ENCODE measurements at regions not wholly inside any gene's neighbourhood (a gene's known extent, or its start where the extent isn't known, plus 50 kb on each side); places are given as distances from the start of the nearest gene placed in this dataset.

- no peak for DNase-seq
Observed at GRCh38 chr10:111131168-111131799, 54.5 kb downstream of the ADRA2A start.

DNA sequence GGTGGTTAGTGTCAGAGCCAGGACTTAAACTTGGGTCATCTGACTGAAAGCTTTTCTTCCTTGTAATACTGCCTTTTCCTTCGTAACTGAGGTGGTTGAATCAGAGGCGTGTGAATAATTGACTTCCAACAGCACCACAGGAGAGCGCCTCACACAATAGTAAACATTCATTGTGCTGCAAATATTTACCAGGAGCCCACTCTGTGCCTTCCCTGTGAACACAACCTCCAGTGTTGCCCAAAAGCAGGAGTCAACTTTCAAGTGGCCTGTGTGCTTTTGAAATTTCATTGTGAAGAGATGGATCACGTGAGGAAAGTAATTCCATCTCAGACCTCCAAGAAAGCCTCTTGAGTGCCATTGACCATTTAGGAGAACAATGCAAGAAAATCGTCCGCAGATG, 60.2 kb downstream of the ADRA2A start:
- no peak for DNase-seq

DNA sequence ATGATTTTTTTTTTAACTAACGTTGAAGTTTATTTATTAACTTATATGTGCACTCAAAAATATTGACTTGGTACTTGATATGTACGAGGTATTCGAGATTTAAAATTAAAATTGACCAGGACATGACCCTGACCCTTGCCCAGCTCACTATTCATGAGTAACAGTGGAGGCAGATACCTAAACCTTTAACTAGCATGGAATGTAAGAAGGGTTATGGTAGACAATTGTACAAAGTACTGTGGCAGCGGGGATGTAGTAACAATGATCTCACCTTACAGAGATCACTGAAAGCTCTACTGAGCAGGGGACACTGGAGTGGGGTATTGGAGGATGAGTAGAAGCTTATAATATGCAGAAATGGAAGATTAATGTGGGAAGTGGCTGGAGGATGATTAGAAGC, 60.8 kb downstream of the ADRA2A start:
- no peak for DNase-seq

- no peak for DNase-seq
Observed at GRCh38 chr10:111138544-111138943, 61.7 kb downstream of the ADRA2A start.

DNA sequence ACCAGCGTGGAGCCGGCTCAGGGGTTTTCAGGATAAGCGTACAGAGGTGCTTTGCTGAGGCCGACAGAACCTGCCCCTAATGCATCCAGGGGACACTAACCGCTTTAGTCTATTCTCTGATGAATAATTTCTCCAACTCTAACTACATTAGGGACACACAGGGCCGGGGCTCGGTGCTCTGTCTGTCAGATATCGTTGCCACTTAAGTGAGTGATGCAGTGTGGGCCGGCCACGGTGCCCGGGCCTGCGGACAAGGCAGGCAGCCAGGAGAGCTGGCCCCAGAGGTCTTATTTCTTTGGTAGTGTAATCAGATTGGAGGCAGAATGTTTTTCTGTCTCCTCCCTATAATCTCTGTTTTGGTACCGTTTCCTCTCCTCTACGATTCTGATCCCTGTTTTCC, 62.7 kb downstream of the ADRA2A start:
- no peak for DNase-seq

DNA sequence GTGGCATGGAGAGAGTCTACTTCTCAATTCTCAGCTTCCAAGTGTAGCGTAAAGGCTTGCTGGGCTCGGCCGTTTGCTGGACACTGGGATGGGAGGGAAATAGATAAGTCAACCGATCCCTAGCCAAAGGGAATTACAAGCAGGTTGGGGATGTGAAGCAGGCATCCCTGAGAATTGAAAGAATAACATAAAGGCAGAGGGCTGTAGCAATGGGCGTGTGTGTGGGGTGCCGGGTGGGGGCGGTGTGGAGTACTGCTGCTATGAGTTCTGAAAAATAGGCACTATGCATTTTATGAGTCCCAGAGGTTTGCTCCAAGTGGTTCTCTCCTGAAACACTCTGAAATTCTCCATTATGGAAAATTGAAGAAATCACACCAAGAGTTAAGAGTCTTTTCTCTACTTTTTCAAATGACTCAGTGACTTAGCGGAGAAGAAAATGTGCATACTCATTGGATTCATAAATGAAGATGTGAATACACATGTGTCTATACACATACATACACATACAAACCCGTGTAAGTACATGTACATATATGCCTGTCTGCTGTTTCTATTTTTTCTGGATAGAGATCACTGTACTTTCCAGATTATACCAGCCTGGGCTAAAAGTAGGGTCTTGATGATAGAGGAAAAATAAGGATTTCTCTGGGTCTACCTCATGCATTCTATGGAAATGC, 65.4 kb downstream of the ADRA2A start:
- DNase-seq: no peak

- no peak for DNase-seq
Observed at GRCh38 chr10:111146025-111146640, 69.3 kb downstream of the ADRA2A start.

GRCh38 chr10:111148025-111148424, 71.2 kb downstream of the ADRA2A start:
- no peak for DNase-seq

GRCh38 chr10:111148440-111148839, 71.6 kb downstream of the ADRA2A start:
- DNase-seq: no peak

GRCh38 chr10:111150691-111151090, 73.9 kb downstream of the ADRA2A start:
- no peak for DNase-seq

GRCh38 chr10:111151595-111152307, 74.9 kb downstream of the ADRA2A start:
- no peak for DNase-seq

DNA sequence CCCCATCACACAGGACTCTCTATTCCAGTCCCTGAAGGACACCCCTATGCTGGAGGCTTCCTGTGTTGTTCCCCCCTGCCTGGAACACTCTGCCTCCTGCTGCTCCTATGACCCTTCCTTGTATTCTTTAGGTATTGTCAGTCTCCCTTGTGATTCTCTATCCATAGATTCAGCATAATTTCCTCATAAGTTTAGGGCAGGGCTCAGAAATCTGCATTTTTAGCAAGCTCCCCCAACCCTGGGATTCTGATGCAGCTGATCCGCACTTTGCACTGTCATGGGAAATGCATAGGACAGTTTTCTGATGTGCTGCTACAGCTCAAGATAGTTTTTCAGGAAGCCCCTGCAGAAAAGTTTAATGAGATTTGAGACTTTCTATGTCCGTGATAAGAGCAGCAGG, 79.9 kb downstream of the ADRA2A start:
- no peak for DNase-seq

GRCh38 chr10:111158595-111158994, 81.8 kb downstream of the ADRA2A start:
- no peak for DNase-seq

DNA sequence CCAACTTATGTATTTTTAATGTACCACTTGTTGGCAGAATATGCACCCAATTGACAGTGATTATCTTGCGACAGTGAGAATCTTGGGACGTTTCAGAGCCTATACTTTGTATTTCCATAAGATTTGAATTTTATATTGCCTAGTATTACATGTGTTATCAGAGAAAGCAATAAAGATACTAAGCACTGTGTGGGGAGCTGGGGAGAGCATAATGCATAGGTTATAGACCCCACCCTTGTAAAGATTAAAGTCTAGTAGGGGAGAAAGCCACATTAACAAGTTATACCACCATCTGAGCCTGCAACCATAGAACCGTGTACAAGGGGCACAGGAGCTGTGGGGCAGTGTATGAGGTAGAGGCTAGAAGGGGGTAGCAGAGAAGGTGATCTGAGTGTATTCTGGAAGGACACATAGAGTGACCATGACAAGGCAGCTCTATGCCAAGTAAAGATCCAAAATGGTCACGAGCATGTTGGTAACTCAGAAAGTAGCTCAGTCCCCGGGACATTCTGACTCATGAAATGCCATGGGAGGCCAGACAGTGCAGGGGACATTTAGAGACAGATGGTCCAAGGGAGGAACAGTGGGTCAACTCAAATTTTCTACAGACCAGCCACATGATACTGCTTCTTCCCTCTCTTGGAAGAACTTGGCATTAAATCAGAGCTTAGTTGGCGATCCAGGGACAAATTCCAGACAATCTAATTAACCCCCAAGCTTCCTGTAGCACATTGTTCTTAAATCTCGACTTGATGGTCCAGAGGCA, 84.5 kb downstream of the ADRA2A start:
- no peak for DNase-seq

GRCh38 chr10:111171183-111171582, 94.4 kb downstream of the ADRA2A start:
- no peak for DNase-seq

GRCh38 chr10:111175787-111176186, 99.0 kb downstream of the ADRA2A start:
- no peak for DNase-seq

GRCh38 chr10:111177379-111177778, 100.5 kb downstream of the ADRA2A start:
- no peak for DNase-seq

GRCh38 chr10:111179514-111179913, 102.7 kb downstream of the ADRA2A start:
- DNase-seq: no peak

- no peak for DNase-seq
Observed at GRCh38 chr10:111186358-111186757, 109.5 kb downstream of the ADRA2A start.

DNA sequence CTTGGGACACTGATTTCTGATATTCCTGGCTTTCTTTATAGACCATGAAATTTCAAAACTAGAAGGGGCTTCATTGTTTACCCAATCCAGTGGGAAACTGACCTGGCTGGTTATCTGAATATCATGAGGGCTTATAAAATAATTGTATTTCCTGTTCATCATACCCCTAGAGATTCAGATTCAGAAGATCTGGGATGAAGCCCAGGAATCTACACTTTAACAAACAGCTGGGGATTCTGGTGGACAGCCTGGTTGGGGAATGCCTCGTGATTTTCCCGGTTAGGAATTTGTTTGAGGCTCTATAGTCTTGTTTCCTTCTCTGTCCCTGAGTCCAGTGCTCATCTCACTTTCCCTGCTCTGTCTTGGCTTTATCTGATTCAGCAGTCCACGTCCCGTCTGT, 110.3 kb downstream of the ADRA2A start:
- DNase-seq: no peak

- DNase-seq: no peak
Observed at GRCh38 chr10:111199587-111199986, 122.8 kb downstream of the ADRA2A start.

DNA sequence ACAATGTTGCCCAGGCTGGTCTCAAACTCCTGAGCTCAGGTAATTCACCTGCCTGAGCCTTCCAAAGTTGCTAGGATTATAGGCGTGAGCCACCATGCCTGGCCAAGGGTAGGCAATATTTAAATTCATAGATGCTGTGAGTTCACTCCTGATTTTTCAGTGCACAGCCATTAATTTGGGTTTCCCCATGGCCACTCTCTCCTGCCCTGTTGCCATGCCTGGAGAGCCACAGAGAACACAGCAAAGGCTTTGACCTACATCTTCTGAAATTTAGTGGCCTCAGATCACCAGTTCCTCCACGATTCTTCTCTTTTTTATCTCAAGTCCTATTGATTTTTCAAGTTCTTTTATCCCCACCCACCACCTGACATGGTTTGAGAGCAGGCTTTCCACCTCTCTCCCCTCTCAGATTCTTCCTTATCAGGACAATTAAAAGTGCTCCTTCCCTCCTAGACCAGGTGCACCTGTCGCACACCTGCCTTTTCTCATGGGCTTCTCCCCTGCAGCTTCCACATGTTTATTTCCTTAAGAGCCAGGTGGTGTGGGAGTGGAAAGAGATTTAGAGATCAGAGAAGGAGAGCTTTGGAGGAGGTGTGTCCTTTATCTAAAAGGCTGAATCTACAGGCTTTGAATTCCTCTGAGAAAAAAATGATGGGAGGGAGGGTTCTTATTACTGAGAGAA, 123.8 kb downstream of the ADRA2A start:
- DNase-seq: no peak

All from stimulated activated CD4-positive, alpha-beta T cell treated with anti-CD3 and anti-CD28 coated beads, Interleukin-2, amount 100 ng/mL, for 48 hours (primary cell).